GM18861 (cell line): ENCODE measurements at regions not wholly inside any gene's neighbourhood (a gene's known extent, or its start where the extent isn't known, plus 50 kb on each side); places are given as distances from the start of the nearest gene placed in this dataset.
"Not testable (repeated sequence)": the region's sequence is repeated elsewhere in the genome, so short reads cannot be mapped to it uniquely, and the experiment has no call there.

ENCODE experiments used
- ATAC-seq: cut with Tn5 transposase; IDR thresholded peaks from one replicate; pipeline ENCODE4 v1.9.1; 2021; ENCODE audit not compliant: unreplicated experiment

DNA sequence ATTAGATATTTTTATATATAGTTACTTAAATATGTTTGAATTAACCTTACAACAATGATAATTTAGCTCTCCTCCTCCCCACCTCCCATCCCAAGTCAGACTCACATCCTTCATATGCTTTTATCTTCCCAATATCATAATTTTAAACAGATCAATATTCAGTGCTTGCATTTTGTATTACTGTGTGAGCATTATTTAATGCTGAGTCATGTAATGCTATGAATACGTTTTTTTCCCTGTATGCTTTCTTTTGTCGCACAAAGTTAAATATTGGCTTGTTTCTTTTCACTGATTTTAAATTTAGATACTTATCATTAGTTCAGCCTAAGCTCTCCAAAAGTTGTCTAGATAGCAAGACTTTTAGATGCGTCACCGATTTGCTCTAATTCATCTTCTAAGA lies 471.6 kb upstream of the SGO1 start:
- no peak for ATAC-seq

DNA sequence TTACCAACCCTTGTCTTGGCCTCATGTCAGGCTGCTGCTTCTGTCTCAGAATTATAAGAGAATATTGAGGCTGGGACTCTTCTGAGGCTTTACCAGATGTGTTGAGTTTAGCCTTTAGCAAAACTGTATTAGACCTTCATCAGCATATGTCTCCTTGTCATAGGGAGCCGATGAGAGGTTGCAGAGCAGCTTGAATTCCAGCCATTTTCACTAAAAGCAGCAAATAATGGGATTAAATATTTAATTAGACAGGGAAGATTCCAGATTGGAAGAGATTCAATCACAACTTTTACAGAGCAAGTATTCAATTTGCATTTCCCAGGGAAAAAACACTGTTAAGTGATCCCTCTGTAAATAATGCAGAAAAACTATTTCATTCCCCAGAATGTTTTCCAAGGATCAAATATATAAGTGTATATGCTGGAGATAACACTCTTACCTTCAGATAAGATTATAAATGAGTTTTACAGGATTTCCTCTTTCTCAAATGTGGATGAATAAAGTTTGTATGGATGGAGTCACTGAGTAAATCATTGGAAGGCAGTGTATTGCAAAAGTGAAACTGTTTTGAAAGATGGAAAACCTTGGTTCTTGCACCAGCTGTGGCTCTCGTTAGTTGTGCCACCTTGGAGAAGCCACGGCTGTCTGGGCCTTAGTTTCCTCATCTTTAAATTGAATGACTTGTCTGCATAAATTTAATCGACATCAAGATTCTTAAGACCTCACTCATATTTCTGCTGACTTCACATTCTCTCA lies 466.4 kb upstream of the SGO1 start:
- no peak for ATAC-seq

DNA sequence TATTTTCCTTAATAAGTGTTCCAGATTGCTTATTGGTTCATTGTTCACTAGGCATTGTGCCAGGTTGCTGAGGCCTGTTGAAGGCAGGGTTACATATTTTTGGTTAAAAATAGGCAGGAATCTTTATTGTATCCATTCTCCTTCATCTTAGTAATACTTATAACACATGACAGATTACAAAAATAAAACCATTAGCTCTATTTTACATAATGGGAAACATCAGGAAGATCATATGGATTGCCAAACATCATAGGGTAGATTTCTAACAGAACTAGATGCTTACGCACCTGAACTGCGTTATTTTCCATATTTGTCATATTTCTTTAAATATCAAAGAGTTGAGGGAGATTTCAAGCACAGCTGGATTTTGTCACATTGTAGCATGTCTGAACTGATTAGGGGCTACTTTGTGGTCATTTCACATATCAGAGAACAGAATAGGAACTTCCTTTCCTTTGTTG lies 462.9 kb upstream of the SGO1 start:
- no peak for ATAC-seq

DNA sequence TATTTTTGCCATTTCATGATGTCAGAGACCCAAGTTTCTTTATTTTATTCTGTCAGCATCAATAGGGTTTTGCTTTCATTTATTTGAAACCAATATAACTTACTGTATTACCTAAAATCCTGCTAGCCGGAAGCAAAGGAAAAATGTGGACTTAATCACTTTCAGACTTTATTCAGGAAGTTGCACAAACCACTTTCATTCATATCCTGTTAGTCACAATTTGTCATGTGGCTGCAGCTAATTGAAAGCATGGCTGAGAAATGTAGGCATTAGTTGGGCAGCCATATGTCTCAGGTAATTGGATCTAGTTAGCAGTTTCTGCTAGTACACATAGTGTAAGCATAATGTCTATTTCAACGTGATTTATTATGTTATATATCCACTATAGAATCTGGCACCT lies 462.3 kb upstream of the SGO1 start:
- no peak for ATAC-seq

DNA sequence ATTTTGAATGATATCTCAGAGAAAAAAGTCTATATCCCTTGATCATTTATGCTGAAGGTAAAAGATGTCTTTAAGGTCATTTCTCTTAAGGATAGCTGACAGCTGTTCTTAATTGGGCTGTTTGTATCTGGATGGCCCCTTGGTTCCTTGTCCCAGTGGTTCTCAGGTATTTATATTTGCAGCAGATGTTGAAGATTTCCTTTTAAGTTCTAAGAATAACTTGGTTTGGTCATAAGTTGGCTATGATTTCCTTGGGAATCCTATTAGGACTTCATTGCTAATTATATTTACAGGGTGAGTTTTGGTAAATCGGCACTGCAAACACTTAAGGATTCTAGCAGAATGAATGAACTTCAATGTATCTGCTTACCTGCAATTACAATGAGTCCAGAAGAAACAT lies 460.4 kb upstream of the SGO1 start:
- ATAC-seq: no peak

DNA sequence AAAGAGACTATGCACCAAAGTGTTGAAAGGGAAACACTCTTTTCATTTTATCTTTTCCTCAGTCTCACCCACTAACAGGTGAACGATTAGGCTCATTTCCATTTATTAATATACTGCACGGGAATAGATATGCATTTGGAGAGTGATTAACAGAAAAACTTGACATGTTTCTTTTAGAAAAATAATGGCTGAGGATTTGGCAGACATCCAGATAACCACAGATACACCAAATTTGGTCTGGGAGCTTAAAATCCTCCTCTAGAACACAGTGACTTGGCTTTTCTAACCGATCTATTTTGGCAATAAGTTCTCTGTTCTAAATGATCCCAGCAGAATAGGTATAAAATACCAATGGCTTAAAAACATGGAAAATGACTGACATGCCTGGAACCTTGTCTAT lies 459.3 kb upstream of the SGO1 start:
- ATAC-seq: no peak

DNA sequence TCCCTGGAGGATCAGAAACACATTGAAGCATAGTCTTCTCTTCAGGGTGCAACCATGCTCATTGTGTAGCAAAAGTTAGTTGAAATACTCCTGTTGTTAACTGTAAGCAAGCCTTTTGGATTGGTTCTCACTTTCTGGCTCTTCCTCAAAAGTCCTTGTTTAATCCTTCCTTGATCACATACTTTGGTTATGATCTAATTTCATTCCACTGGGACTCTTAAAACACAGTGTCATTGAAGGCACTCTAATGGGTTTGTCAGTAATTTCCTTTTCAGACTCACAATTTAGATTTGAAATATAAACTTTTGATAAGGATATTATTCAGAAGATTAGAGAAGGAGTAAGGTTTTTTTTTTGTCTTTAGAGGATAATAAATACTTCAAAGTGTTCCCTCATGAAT lies 451.7 kb upstream of the SGO1 start:
- ATAC-seq: no peak

DNA sequence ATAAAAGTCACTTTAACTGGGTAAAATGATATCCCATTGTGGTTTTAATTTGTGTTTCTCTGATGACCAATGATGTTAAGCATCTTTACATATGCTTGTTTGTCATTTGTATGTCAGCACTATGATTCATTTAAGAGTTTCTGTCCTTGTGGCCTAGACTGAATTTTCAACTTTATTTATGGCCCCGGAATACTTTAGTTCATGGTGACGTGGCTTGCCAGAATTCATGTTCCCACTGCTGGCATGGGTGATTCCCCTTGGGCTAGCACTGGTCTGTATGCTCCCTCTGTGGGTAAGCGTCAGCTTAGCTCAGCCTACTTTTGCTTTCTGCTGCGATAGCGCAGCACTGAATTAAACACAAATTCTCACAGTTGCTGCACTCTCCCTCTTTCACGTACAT lies 436.3 kb upstream of the SGO1 start:
- ATAC-seq: no peak

DNA sequence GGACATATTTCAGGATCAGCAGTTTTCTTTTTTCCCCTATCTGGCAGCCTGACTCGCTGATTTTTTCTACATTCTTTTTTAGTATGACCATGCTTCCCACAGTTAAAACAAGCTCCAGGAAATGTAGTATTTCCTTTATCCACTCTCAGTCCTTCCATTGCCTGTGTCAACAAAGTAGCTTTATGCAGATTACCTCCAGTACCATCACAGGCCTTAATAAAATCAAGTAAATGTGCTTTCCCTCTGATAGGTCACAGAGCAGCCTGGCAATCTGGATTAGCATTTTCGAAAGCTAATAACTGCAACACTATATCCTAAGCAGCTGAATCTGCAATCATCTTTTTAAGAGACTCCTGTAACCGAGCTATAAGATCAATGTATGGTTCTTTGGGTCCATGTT lies 432.6 kb upstream of the SGO1 start:
- ATAC-seq: not testable (repeated sequence)

DNA sequence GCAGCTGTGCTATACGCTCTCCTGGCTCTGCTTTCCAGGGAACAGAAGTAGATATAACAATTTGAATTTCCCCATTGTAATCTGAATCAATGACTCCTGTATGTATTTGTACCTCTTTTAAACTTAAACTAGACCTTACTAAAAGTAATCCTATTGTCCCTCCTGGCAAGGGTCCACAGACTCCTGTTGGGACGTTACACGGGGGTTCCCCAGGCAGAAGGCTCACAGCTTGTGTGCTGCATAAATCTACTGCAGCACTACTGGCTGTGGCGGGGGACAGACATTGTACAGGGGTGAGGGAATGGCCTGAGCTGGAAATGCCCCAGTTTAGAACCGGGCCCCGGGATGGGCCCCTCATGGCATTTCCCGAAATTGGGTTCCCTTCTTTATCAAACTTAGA lies 432.2 kb upstream of the SGO1 start:
- ATAC-seq: not testable (repeated sequence)

DNA sequence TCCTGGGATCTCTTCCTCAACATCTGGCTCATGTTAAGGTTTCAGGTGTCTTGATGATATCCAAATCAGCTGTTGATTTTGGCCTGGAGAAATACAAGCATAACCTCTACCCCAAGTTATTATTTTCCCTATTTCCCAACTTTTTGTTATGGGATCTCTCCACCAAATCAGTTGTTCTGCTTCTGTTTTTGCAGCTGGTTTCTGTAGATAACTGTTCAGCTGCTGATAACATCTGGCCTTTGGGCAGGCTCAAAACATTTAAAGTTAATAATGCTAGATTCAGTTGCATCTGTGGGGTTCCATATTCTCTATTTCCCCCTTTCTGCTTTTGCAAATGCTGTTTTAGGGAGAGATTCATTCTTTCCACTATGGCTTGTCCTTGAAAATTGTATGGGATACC lies 430.0 kb upstream of the SGO1 start:
- not testable (repeated sequence) for ATAC-seq

DNA sequence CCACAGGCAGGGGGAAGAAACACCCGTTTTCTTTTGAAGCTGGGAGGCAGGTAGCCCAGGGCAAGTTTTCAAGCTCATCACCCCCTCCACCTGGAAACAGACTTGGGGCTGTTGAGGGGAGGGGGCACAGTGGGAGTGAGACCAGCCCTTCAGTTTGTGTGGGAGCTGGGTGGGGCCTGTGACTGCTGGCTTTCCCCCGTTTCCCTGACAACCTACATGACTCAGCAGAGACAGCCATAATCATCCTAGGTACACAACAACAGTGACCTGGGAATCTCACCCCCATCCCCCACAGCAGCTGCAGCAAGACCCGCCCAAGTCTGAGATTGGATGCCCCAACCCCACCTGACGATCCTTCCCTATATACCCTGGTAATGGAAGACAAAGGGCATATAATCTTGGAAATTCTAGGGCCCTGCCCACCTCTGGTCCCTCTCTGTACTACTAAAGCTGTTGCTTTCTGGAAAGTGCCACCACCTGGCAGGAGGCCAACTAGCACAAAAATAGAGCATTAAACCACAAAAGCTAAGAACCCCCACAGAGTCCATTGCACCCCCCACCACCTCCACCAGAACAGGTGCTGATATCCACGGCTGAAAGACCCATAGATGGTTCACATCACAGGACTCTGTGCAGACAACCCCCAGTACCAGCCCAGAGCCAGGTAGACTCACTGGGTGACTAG lies 422.2 kb upstream of the SGO1 start:
- ATAC-seq: no peak

DNA sequence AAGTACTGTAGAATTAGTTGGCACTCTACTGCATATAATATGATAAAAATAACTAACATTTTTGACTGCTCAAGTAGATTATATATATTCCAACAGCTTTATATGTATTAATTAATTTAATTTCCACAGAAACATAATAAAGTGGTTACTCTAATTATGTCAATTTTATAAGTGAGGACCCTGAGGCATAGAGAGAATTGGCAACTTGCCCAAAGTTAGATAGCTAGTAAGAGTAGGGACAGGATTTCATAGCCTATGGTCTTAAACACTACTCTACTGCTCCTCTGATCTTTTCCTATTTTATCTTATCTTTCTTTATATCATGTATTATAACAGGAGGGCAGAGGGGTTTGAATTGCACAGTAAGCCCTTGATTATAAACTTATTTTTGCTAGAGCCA lies 418.7 kb upstream of the SGO1 start:
- no peak for ATAC-seq

DNA sequence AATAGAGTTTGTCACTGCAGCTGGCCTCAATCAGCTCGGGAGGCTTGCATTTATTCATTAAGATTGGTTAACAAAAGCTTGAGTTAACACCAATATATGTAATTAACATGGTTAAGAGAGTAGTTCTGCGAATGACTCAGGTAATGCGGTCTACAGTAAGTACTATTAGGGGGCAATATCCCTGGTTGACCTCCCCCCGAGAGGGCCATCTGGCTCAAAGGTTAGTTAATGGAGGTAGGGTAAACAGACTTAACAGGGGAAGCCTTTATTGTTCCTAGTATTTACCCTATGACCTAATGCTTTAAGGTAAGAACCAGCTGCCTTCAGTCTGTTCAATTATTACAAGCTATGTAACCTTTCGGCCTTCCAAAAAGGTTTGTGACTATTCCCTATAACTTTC lies 403.3 kb upstream of the SGO1 start:
- ATAC-seq: no peak

DNA sequence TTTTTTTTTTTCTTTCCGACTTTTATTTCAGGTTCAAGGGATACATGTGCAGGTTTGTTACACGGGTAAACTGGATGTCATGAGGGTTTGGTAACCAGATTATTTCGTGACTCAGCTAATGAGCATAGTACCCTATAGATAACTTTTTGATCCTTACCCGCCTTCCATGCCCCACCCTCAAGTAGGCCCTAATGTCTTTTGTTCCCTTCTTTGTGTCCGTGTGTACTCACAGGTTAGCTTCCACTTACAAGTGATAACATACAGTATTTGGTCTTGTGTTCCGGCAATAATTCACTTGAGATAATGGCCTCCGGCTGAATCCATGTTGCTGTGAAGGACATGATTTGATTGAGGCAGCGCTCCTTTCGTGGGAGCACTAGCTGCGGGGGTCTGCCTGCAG lies 402.8 kb upstream of the SGO1 start:
- ATAC-seq: no peak

DNA sequence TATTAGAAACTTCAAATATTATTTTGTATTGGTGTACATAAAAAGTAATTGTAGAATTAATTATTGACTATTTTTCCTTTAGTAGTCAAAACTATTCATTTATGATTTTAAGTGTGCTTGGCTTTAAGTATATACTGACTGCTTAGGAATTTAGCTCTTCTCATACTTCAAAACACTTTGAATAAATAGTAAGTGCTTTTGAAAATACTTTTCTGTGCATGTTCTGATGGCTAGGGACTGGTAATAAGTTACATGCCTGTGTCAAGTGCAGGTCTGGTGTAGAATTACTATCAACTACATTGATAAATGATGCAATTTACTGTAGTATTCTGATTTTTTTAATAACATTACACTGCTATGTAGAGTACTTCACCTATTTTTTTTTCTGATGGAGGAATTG lies 397.6 kb upstream of the SGO1 start:
- no peak for ATAC-seq

DNA sequence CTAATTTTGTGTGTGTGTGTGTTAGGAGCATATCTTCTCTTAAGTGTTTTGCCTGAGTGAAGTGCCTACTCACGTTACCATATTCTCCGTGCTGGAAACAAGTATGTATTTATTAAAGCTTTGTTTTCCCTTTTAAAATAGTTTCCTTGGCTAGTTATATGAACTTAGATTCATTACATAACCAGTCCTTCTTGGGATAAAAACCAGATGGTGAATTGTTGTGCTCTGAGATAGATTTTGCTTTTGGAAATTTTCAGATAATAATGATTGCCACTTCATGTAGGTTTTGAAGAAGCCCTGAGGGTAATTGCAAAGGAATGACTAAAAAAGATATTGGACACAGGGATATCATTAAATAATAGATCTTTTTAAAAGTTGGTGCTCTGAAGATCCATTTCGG lies 390.2 kb upstream of the SGO1 start:
- ATAC-seq: no peak

DNA sequence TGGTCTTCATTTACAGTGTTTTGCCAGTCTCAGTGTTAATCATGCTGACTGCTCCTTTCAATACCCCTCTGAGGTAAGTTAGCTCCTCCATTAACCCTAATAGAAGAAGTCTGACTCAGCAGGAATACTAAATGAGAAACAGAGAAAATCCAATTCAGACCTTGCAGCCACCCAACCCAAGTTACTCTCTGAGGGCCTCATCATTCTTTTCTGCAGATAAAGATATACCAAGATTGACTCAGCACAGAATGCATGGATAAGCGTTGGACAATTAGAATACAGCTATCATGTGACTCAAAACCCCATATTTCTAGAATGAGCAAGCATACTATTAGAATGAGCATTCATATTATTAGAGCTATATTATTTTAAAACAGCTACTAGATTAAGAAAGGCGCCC lies 389.1 kb upstream of the SGO1 start:
- ATAC-seq: no peak

DNA sequence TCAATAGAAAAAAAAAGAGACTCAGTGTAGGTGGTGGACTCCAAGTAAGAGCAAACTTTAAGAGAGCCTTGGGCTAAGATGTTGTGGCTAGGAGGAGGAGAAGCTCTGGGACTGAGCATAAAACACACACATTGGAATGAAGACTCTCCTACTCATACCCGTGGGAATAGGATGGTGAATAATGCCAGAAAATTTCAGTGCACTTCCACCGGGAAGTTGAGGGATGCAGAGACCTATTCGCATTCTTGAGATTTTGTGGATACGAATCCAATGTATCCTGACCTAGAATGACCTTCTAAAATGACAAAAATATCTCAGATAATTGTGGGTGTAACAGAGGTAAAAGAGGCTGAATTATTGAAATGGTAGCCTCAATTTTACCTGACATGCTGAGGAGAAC lies 388.7 kb upstream of the SGO1 start:
- ATAC-seq: no peak

DNA sequence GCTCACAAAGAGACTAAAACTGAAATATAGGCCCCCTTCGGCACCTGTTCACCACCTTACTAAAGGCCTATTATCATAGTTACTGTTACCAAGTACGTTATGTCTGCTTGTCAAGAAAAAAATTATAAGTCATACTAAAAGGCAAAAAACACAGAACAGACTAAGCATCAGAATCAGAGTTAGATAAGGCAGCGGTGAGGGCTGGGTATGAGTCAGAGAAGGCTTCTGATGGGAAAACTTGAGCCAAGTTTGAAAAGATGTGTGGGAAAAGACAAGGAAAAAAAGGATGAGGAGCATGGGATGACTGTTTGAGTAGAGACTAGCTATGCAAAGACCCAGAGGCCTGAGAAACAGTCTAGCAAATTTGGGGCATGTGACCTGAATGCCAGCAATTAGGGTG lies 387.2 kb upstream of the SGO1 start:
- ATAC-seq: no peak

DNA sequence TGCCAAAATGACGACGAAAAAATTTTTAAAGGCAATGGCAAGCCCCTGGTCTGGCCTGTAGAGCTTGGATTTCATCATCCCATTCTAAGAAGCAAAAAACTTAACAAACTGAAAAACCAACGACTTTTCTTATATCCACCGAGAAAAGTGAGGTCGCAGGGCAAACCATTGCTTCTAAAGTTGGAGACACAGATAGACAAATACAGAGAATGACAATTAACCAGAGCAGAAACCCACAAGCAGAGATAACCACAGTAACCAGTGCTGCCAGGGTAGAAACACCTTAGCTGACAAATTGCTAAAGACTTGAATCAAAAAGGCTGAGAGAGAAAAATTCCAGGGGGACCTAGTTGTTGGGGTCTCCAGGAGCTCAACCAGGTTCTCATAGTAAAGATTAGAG lies 386.5 kb upstream of the SGO1 start:
- no peak for ATAC-seq

DNA sequence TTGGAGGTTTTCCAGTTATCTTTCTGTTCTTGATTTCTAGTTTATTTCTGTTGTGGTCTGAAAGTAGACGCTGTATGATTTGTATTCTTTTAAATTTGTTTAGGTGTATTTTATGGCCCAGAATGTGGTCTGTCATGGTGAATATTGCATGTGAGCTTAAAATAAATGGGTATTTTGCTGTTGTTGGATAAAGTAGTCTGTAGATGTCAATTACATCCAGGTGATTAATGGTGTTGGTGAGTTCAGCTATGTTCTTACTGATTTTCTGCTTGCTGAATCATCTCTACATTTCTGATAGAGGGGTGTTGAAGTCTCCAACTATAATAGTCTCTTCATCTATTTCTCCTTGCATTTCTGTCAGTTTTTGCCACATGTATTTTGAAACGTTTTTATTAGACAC lies 383.3 kb upstream of the SGO1 start:
- ATAC-seq: no peak

DNA sequence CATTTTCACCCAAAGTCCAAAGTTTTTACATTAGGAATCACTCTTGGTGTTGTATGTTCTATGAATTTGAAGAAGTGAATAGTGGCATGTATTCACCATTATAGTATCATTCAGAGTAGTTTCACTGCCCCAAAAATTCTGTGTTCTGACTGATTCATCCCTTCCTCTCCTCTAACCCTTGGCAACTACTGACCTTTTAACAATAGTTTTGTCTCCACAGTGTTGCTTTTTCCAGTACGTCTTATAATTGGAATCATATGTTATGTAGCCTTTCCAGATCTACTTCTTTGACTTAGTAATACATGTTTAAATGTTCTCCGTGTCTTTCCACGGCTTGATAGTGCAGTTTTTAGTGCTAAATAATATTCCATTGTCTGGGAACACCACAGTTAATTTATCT lies 379.0 kb upstream of the SGO1 start:
- no peak for ATAC-seq
